Fibroblast of gingiva (primary cell): ENCODE measurements at regions not wholly inside any gene's neighbourhood (a gene's known extent, or its start where the extent isn't known, plus 50 kb on each side); places are given as distances from the start of the nearest gene placed in this dataset.

Source experiments
- DNase-seq: peaks from one replicate; pipeline ENCODE4 v3.0.0-alpha.2; 2011; ENCODE audit warnings: low read depth

- no peak for DNase-seq
Observed at GRCh38 chr6:53974941-53975340, 136.3 kb upstream of the MLIP start.

- no peak for DNase-seq
Observed at GRCh38 chr6:53975941-53976615, 135.2 kb upstream of the MLIP start.

GRCh38 chr6:53977551-53977950 lies 133.7 kb upstream of the MLIP start:
- DNase-seq: no peak

- DNase-seq: peak; percentile 31
Observed at GRCh38 chr6:53979468-53980067, 131.7 kb upstream of the MLIP start.

GRCh38 chr6:53982366-53983050 lies 128.7 kb upstream of the MLIP start:
- DNase-seq: no peak

GRCh38 chr6:53983301-53983700 lies 127.9 kb upstream of the MLIP start:
- no peak for DNase-seq

- DNase-seq: peak; percentile 64
Observed at GRCh38 chr6:53984163-53984562, 127.1 kb upstream of the MLIP start.

- DNase-seq: no peak
Observed at GRCh38 chr6:53984581-53984980, 126.7 kb upstream of the MLIP start.

- DNase-seq: peak; percentile 52
Observed at GRCh38 chr6:53985366-53985765, 125.9 kb upstream of the MLIP start.

GRCh38 chr6:53986165-53986720 lies 125.0 kb upstream of the MLIP start:
- DNase-seq: peak; percentile 41

- peak; percentile 5 for DNase-seq
Observed at GRCh38 chr6:53986721-53987521, 124.3 kb upstream of the MLIP start.

GRCh38 chr6:53987522-53987888 lies 123.7 kb upstream of the MLIP start:
- DNase-seq: no peak

GRCh38 chr6:53989504-53989903 lies 121.7 kb upstream of the MLIP start:
- no peak for DNase-seq

GRCh38 chr6:53992522-53992921 lies 118.7 kb upstream of the MLIP start:
- DNase-seq: no peak

- no peak for DNase-seq
Observed at GRCh38 chr6:53994201-53994600, 117.0 kb upstream of the MLIP start.

- DNase-seq: no peak
Observed at GRCh38 chr6:53995935-53996334, 115.3 kb upstream of the MLIP start.

- DNase-seq: no peak
Observed at GRCh38 chr6:53998303-53998702, 112.9 kb upstream of the MLIP start.

GRCh38 chr6:53999088-53999755 lies 112.0 kb upstream of the MLIP start:
- DNase-seq: no peak

GRCh38 chr6:54002116-54002515 lies 109.1 kb upstream of the MLIP start:
- DNase-seq: no peak

- no peak for DNase-seq
Observed at GRCh38 chr6:54003316-54003715, 107.9 kb upstream of the MLIP start.

- no peak for DNase-seq
Observed at GRCh38 chr6:54008589-54008988, 102.7 kb upstream of the MLIP start.
